GM19351 (cell line): ENCODE measurements at regions not wholly inside any gene's neighbourhood (a gene's known extent, or its start where the extent isn't known, plus 50 kb on each side); places are given as distances from the start of the nearest gene placed in this dataset.

Experiments
- ATAC-seq: cut with Tn5 transposase; IDR thresholded peaks from one replicate; pipeline ENCODE4 v1.9.1; 2021; ENCODE audit warnings: mild to moderate bottlenecking, moderate library complexity; ENCODE audit not compliant: unreplicated experiment

DNA sequence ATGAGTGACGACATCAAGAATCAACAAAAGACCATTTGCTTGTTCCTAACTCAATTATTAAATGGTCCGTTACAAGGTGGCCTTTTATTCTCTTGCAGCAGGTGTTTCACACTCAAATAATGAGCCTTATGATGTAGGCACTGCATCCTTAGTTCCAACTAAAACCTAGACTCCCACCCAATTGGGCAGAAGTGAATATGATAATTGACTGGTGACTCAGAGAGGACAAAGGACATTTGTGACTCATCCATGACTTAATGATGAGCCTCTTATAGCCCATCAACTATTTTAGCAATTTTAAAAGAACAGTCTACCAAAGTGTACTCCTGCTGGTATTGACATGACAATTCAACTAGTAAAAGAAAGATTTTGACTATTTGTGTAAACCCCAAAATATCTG lies 1027.8 kb upstream of the PHF14 start:
- ATAC-seq, result no peak

DNA sequence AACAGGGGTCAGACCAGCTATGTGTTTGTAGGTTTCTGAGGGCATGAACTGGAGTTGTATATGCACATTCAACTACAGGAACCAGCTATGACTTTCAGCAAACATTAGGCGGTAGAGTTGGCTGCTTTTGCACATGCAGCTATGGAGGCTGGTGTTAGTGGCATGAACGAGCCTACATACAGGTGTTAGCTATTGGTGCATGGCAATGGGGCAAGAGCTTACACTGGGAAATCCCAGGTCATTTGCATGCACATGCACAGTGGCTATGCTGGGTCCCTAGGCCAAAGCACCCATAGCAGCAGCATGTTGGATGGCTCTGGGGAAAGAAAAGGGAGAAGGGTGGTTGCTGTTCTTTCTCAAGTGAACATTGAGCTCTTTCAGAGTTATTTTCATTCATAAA lies 1018.5 kb upstream of the PHF14 start:
- no peak for ATAC-seq

GRCh38 chr7:9958486-9958885 lies 1015.2 kb upstream of the PHF14 start:
- no peak for ATAC-seq

DNA sequence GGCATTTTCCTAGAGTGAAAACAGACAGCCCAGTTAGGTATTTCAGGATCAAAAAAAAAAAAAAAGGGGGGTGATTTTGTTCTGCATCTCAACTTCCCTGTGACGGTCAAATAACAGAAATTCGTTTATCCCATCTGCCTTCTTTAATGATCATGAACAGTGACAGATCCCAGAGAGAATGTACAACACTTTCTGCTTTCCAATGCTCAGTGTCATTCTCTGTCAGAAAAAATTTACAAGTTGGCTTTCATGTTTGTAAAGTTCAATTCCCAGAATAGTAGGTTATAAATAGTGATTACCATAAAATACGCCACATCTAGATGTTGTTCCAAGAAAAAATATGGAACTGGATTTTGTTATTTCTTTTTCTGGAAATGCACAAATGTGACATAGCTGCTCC lies 1013.2 kb upstream of the PHF14 start:
- no peak for ATAC-seq

- ATAC-seq, result no peak
Observed at GRCh38 chr7:9961161-9961922, 1012.3 kb upstream of the PHF14 start.

GRCh38 chr7:9962742-9963141 lies 1010.9 kb upstream of the PHF14 start:
- ATAC-seq, result no peak

- ATAC-seq, result no peak
Observed at GRCh38 chr7:9978106-9979064, 995.3 kb upstream of the PHF14 start.

DNA sequence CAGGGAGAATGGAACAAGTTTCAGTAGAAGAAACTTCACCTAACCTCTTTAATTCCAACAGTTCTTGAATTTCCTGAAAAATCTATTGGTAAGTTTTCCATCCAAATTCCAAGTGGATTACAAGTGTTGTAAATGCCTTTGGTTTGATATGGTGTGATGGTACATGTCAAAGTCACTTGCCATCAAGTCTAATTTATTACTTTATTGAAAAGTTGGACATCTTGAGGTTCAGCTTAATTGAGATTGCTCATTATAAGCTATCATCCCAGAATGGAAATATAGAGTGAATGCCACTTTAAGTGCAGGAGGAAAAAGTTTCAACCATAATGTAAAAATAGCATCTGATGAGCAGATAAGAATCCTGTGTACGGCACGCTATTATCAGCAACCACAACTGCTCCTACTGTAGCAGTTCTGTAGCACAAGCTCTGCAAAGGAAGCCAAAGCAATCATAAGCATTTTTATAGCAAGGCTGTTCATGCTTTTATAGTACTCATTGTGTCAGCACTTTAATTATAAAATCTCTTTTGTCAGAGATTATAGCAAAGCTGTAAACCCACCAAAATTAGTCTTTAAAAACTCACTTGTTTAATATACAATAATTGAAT lies 991.8 kb upstream of the PHF14 start:
- no peak for ATAC-seq

DNA sequence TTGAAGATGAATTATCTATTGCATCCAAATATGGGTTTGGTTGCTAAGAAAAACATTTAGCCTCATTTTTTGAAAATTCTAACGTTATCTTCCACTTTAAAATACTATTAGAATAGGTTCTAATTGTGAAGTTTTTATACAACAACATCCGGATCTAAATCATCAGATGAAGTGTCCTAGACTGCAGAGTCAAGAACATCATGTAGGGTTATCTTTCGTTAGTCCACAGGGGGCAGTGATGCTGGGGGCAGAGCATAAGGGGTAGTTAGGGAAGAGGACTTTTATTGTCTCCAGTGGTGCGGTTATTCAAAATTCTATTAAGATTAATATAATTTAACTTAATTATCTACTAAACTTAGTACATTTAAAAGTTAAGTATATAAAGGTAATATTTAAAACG lies 990.6 kb upstream of the PHF14 start:
- no peak for ATAC-seq

GRCh38 chr7:10015687-10016086 lies 958.0 kb upstream of the PHF14 start:
- no peak for ATAC-seq

GRCh38 chr7:10022480-10022879 lies 951.2 kb upstream of the PHF14 start:
- ATAC-seq, result no peak

DNA sequence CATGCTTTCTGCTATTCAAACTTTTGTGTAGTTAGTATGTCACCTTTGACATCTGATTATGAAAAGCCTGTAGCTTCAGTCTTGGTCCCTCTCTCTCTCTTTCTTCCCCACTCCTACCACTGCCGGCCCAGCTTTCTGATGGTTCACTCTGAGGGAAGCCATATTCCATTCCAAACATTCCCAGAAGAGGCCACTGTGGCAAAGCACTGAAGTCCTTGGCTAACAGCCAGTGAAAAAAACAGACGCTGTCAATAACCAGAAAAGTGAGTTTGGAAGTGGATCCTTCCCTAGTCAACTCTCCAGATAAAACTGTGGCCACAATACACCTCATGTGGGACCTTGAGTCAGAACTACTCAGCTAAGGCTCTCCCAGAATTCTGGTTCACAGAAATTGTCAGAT lies 950.7 kb upstream of the PHF14 start:
- no peak for ATAC-seq

DNA sequence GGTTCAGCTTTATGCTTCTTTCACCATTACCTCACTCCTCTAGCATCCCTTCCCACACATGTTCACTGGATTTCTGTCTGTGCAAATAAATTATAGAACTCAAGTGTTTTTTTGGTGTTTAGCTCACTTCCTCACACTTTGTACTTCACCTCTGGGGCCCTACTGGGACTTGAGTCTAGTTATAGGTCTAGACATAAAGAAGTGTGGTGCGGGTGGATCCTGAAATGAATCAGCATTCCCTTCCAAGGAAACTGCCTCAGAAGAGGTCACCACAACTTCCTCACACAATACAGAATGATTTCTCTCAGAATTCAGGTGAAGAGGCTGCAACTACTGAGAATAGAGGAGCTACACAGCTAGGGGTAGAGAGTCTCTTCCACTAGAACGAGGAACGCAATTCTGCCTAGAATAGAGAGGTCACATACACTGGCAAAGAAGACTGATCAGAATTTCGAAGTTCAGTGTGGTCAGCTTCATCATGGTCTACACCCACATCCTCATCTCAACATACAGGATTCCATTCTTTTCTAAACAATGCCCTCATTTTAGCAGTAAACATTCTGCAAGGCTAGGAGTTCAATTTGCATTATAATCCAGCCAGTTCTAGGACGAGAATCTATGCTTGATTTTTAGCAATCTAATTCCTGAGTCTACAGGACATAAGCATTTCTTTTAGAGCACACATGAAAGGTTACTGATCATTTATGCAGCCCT lies 938.7 kb upstream of the PHF14 start:
- no peak for ATAC-seq

GRCh38 chr7:10036693-10037092 lies 937.0 kb upstream of the PHF14 start:
- no peak for ATAC-seq

DNA sequence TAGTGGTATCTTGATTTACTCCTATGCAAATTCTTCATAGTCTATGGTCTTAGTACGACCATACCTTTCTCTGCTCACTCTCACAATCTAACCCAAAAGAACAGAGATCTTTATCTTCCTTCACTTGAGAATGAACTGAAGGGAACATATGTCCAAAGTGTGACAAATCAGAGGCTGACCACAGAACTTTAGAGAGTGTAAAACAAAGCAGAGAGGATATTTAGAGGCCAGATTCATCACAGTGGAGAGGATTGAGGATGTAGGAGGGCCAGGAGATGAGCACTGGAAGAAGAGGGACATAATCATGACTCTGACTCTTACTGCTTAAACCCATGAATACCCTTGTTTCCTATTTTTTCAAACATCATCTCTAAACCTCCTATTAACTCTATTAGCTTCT lies 935.3 kb upstream of the PHF14 start:
- ATAC-seq, result no peak

DNA sequence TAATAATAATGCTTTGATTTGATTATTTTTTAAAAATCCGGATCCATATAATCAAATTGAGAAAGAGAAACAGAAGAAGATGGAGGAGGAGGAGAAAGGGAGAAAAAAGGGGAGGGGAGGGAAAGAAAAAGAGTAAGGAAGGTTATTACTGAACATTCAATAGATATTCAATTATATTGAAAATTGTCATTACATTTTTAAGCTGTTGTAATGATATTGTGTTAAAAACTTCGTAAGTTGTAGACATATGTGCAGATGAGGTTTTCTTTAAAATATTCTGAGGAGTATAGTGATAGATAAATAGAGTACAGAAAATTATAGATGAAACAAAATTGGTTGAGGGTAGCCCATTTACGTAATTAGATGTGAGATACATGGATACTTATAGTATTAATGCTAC lies 933.0 kb upstream of the PHF14 start:
- no peak for ATAC-seq

GRCh38 chr7:10070899-10071298 lies 902.8 kb upstream of the PHF14 start:
- ATAC-seq, result no peak

- ATAC-seq, result no peak
Observed at GRCh38 chr7:10075866-10076265, 897.8 kb upstream of the PHF14 start.

DNA sequence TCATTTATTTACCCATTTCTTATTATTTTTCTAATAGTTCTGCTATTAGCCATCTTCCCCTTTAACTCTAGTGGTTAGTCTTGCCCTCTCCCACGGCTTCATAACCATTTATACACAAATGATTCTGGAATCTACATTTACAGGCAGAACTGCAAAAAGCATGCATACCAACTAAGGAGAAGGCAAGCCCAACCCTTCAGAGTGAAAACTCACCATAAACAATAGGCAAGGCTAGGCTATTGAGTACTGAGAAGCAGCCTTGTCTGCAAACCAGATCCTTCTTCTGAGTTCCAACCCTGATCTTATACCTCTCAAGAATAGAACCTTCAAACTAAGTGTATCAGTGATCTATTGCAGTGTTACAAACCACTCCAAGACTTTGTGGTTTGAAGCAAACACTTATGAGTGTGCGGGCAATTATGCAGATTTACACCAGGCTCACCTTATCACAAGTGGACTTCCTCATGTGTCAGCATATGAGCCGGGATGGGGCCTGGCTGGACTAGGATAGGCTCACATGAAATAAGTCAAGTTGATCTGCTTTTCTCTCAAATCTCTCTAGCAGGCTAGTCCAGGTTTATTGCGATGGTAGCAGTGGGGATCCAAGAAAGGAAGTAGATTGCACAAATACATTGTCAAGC lies 896.9 kb upstream of the PHF14 start:
- no peak for ATAC-seq

- ATAC-seq, result no peak
Observed at GRCh38 chr7:10079572-10079971, 894.1 kb upstream of the PHF14 start.

DNA sequence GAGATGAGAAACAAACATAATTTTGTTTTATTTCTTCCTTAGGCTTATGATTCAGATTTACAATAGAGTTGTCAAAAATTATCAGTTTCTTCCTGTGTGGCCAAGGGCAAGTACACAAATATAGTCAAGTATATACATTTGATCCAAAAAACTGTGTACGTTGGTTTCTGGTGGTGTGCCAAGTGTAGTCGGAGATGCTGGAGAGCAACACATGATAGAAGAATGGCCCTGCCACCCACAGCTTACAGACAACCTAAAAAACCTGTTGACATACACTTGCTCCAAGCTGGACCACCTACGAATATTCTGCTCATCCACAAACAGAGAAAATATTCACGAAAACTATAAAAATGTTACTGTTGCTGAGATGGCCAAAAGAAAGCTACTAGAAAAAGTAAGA lies 890.8 kb upstream of the PHF14 start:
- ATAC-seq, result no peak
